ENCODE measurements at regions not wholly inside any gene's neighbourhood (a gene's known extent, or its start where the extent isn't known, plus 50 kb on each side); places are given as distances from the start of the nearest gene placed in this dataset.

DNA sequence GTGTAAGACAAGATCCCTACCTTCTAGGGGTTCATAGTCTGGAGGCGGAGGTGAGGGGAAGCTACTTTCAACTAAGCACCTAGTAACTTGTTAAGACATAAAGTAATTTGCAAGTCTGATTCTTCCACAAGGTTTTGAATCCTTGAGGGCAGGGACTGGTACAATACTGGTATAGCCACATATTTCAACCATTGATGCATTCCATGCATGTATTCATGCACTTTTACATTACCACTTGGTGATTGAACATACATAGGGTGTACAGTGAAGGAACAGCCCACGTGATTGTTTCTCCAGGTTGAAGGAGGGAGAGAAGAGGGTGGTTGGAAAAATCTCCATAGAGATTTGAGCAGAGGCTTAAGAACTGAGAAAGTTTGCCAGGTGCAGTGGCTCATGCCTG lies 62.0 kb upstream of the PAX6 start:
- Histone ChIP-seq H3K4me3 (no peak overlapping the region), H3K9me3 (no peaks in the 10 kb centered on the region), H3K36me3 (no peaks in the 10 kb centered on the region), H3K4me1 (no peaks in the 10 kb centered on the region), H3K27ac (no peak overlapping the region), H3K27me3 (no peaks in the 10 kb centered on the region)
- DNase-seq (ENCODE audit: low spot score in 2 of 2): no peak
- intact Hi-C loops (cut with DNase I): no loop called here
- TF ChIP-seq, protein P1, sequence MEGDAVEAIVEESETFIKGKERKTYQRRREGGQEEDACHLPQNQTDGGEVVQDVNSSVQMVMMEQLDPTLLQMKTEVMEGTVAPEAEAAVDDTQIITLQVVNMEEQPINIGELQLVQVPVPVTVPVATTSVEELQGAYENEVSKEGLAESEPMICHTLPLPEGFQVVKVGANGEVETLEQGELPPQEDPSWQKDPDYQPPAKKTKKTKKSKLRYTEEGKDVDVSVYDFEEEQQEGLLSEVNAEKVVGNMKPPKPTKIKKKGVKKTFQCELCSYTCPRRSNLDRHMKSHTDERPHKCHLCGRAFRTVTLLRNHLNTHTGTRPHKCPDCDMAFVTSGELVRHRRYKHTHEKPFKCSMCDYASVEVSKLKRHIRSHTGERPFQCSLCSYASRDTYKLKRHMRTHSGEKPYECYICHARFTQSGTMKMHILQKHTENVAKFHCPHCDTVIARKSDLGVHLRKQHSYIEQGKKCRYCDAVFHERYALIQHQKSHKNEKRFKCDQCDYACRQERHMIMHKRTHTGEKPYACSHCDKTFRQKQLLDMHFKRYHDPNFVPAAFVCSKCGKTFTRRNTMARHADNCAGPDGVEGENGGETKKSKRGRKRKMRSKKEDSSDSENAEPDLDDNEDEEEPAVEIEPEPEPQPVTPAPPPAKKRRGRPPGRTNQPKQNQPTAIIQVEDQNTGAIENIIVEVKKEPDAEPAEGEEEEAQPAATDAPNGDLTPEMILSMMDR (IDR thresholded peaks at IDR 0.05): no peak

- Histone ChIP-seq H3K36me3 (no peaks in the 10 kb centered on the region), H3K27ac (no peak overlapping the region), H3K27me3 (no peaks in the 10 kb centered on the region), H3K4me3 (no peak overlapping the region), H3K9me3 (no peaks in the 10 kb centered on the region), H3K4me1 (no peaks in the 10 kb centered on the region)
- no peak for DNase-seq (ENCODE audit: low spot score in 2 of 2)
- intact Hi-C loops (cut with DNase I): no loop called here
- TF ChIP-seq, protein P1 (IDR thresholded peaks at IDR 0.05): no peak
Observed at GRCh38 chr11:31872076-31872443, 60.9 kb upstream of the PAX6 start.

DNA sequence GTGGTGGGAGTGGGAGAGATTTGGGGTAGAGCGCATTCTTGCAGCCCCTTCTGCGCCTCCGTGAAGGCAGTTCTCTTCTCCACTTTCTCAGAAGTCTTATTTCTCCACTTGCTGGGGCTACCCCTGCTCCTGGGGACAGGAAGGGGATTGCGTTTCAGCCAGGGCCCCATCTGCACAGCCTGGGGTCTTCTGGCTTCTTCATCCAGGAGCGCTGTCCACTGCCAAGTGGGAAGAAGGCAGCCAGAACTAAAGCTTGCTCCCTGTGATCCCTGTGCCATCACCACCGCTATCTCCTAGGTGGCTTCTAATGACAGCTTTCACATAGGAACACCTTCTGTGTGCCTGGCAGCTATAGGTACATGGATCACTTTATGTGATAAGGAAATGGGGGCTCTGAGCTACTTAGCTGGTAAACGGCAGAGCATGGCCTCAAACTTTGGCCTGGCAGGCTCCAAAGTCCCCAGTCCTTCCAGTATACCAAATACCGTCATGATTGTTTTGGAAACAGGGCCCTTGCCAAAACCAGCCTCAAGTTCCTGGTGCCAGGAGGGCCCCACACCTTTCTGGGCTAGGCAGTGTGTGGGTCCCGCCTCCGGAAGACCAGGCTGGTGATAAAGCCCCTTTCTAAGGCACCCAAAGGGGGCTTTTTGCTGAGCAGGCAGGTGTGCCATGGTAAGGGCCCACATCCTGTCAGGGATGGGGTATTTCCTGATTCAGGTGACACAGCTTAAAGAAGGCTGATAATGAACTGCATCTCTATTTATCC lies 60.4 kb upstream of the PAX6 start:
- no peak overlapping the region for H3K27ac ChIP-seq
- no peak for DNase-seq (ENCODE audit: low spot score in 2 of 2)
- no peaks in the 10 kb centered on the region for H3K4me1 ChIP-seq
- H3K27me3 ChIP-seq: no peaks in the 10 kb centered on the region
- TF ChIP-seq, protein P1 (IDR thresholded peaks at IDR 0.05): no peak
- intact Hi-C loops (cut with DNase I): no loop called here
- no peaks in the 10 kb centered on the region for H3K9me3 ChIP-seq
- no peak overlapping the region for H3K4me3 ChIP-seq
- no peaks in the 10 kb centered on the region for H3K36me3 ChIP-seq

DNA sequence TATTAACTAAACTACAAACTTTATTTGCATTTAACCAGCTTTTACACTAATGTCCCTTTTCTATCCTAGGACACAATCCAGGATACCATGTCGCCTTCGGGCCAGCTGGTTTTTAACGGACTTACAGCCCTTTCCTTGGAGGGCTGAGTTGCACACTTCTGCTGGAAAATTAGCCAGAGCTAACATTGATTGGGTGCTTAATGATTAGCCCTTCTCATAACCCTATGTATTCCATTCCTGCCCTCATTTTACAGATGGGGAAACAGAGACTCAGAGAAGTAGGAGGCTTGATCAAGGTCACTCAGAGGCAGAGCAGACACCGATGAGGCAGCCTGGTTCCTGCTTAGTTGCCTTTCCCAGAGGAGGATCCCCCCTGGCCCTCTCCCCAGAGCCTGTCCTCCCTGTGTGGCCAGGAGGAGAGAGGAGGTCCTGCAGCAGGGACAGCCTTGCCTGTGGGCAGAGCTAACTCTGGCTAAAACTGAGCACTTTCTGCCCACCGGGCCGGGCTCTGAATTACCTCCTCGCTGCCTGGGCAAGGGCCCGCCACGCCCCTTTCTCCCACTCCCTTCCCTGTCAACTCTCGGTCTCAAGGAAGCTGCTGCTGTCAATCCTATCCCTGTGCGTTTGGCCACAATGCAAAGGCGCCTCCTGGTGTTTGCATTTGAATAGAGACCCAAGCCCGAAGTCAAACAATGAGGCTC lies 59.6 kb upstream of the PAX6 start:
- intact Hi-C loops (cut with DNase I): no loop called here
- Histone ChIP-seq H3K4me1 (no peaks in the 10 kb centered on the region), H3K4me3 (no peak overlapping the region), H3K9me3 (no peaks in the 10 kb centered on the region), H3K27ac (no peak overlapping the region), H3K36me3 (no peaks in the 10 kb centered on the region), H3K27me3 (no peaks in the 10 kb centered on the region)
- DNase-seq (ENCODE audit: low spot score in 2 of 2): no peak
- TF ChIP-seq, protein P1 (IDR thresholded peaks at IDR 0.05): peak in 1 of 3 experiments; percentile 59

DNA sequence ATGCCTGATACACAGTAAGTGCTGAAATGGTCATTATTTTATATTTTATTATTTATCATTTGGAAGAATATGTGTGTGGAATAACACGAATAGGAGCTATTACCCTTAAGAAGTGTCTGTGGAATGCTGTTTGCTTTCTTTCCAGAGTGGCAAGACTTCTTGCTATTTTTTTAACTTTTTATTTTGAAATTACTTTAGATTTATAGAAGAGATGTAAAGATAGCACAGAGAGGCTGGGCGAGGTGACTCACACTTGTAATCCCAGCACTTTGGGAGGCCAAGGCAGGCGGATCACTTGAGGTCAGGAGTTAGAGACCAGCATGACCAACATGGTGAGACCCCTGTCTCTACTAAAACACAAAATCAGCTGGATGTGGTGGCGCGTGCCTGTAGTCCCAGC lies 58.9 kb upstream of the PAX6 start:
- intact Hi-C loops (cut with DNase I): no loop called here
- no peaks in the 10 kb centered on the region for H3K9me3 ChIP-seq
- H3K4me3 ChIP-seq: no peak overlapping the region
- TF ChIP-seq, protein P1 (IDR thresholded peaks at IDR 0.05): no peak
- no peaks in the 10 kb centered on the region for H3K4me1 ChIP-seq
- no peaks in the 10 kb centered on the region for H3K27me3 ChIP-seq
- H3K27ac ChIP-seq: no peak overlapping the region
- no peaks in the 10 kb centered on the region for H3K36me3 ChIP-seq
- DNase-seq (ENCODE audit: low spot score in 2 of 2): no peak

Measured in ascending aorta (tissue), 2 donors.